NCI-H1694 (cell line): ENCODE measurements at regions not wholly inside any gene's neighbourhood (a gene's known extent, or its start where the extent isn't known, plus 50 kb on each side); places are given as distances from the start of the nearest gene placed in this dataset.

Experiments used
- DNase-seq: peaks from one replicate; lab custom pipeline; 2025; lab: John Stamatoyannopoulos, UW

GRCh38 chr4:123990310-123990870 lies 593.8 kb downstream of the SPRY1 start:
- no peak for DNase-seq

- no peak for DNase-seq
Measured at GRCh38 chr4:123994917-123995316, 598.3 kb downstream of the SPRY1 start.

- no peak for DNase-seq
Measured at GRCh38 chr4:123995936-123996335, 599.3 kb downstream of the SPRY1 start.

- no peak for DNase-seq
Measured at GRCh38 chr4:123996718-123997510, 600.3 kb downstream of the SPRY1 start.

- no peak for DNase-seq
Measured at GRCh38 chr4:123997776-123998449, 601.3 kb downstream of the SPRY1 start.

- no peak for DNase-seq
Measured at GRCh38 chr4:124000233-124000632, 603.6 kb downstream of the SPRY1 start.

GRCh38 chr4:124015766-124016165 lies 619.2 kb downstream of the SPRY1 start:
- no peak for DNase-seq

- DNase-seq, result no peak
Measured at GRCh38 chr4:124017185-124017785, 620.7 kb downstream of the SPRY1 start.

GRCh38 chr4:124018383-124019317 lies 622.1 kb downstream of the SPRY1 start:
- DNase-seq, result no peak

- no peak for DNase-seq
Measured at GRCh38 chr4:124019749-124020549, 623.4 kb downstream of the SPRY1 start.

- DNase-seq, result no peak
Measured at GRCh38 chr4:124025000-124025399, 628.4 kb downstream of the SPRY1 start.

GRCh38 chr4:124025428-124025827 lies 628.8 kb downstream of the SPRY1 start:
- DNase-seq, result no peak

- DNase-seq, result no peak
Measured at GRCh38 chr4:124028182-124028581, 631.6 kb downstream of the SPRY1 start.

GRCh38 chr4:124030147-124030546 lies 633.6 kb downstream of the SPRY1 start:
- no peak for DNase-seq

- DNase-seq, result no peak
Measured at GRCh38 chr4:124032035-124032434, 635.4 kb downstream of the SPRY1 start.

- no peak for DNase-seq
Measured at GRCh38 chr4:124035364-124036041, 638.9 kb downstream of the SPRY1 start.

- DNase-seq, result no peak
Measured at GRCh38 chr4:124037236-124037635, 640.6 kb downstream of the SPRY1 start.

GRCh38 chr4:124044330-124044729 lies 647.7 kb downstream of the SPRY1 start:
- DNase-seq, result no peak

GRCh38 chr4:124044867-124045266 lies 648.3 kb downstream of the SPRY1 start:
- DNase-seq, result no peak

- no peak for DNase-seq
Measured at GRCh38 chr4:124046190-124046589, 649.6 kb downstream of the SPRY1 start.
